ENCODE measurements at regions not wholly inside any gene's neighbourhood (a gene's known extent, or its start where the extent isn't known, plus 50 kb on each side); places are given as distances from the start of the nearest gene placed in this dataset.

DNA sequence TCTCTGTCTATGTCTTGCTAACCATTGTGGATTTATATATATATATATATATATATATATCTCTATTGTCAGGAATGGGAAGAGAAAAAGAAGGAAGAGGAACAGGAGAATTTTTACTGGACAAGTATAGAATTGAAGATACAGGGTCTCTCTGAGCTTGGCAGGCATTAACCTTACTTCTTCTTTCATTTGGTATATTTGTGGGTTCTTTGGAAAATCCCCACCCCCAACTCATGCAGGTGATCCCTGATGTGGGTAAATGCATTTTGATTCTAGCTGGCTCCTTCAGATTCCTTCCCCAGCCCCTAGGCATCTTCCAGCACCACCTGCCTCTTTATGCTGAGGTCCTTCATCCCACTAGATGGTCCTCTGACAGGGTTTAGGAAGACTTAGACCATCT, 78.8 kb upstream of the TRABD2B start:
- H3K9me3 ChIP-seq (ENCODE audit: low read length), result no peaks in the 10 kb centered on the region
- H3K4me1 ChIP-seq (ENCODE audit: insufficient read depth, low read length, poor library complexity, severe bottlenecking), result no peaks in the 10 kb centered on the region
- H3K4me3 ChIP-seq (ENCODE audit: low read depth, low read length, poor library complexity, severe bottlenecking), result no peak overlapping the region
- no peaks in the 10 kb centered on the region for H3K9me2 ChIP-seq (ENCODE audit: insufficient read depth, low read length)
- CTCF ChIA-PET (ENCODE audit: unreplicated experiment), result no interaction called here
- intact Hi-C loops (cut with micrococcal nuclease; ENCODE audit: unreplicated experiment), result no loop called here
- no peaks in the 10 kb centered on the region for H3K79me2 ChIP-seq (ENCODE audit: insufficient read depth, low read depth, low read length)
- H4K20me1 ChIP-seq (ENCODE audit: insufficient read depth, low read length), result no peaks in the 10 kb centered on the region
- no peak overlapping the region for H3K27ac ChIP-seq (ENCODE audit: low read depth, low read length, poor library complexity, severe bottlenecking)
- H3K4me2 ChIP-seq (ENCODE audit: low read length), result no peak overlapping the region
- TF ChIP-seq EZH2phosphoT487 (IDR thresholded peaks at IDR 0.05; ENCODE audit: borderline replicate concordance, low read depth, low read length), result no peak
- TF ChIP-seq, protein P1, sequence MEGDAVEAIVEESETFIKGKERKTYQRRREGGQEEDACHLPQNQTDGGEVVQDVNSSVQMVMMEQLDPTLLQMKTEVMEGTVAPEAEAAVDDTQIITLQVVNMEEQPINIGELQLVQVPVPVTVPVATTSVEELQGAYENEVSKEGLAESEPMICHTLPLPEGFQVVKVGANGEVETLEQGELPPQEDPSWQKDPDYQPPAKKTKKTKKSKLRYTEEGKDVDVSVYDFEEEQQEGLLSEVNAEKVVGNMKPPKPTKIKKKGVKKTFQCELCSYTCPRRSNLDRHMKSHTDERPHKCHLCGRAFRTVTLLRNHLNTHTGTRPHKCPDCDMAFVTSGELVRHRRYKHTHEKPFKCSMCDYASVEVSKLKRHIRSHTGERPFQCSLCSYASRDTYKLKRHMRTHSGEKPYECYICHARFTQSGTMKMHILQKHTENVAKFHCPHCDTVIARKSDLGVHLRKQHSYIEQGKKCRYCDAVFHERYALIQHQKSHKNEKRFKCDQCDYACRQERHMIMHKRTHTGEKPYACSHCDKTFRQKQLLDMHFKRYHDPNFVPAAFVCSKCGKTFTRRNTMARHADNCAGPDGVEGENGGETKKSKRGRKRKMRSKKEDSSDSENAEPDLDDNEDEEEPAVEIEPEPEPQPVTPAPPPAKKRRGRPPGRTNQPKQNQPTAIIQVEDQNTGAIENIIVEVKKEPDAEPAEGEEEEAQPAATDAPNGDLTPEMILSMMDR (conservative IDR thresholded peaks at IDR 0.05; ENCODE audit: low read length), result no peak
- BruUV-seq (replicated peaks), result no TSS peak
- no peaks in the 10 kb centered on the region for H3K36me3 ChIP-seq (ENCODE audit: insufficient read depth, low read length)
- no peak overlapping the region for H2AFZ ChIP-seq (ENCODE audit: low read length)
- POLR2A ChIA-PET, result interaction anchor here (0.7 kb wide), 1 partner anchor 46 kb away, joined by 4 read pairs; no protein-coding TSS in a partner anchor
- no peak for DNase-seq (ENCODE audit: low spot score)

- POLR2A ChIA-PET, result no interaction called here
- CTCF ChIA-PET (ENCODE audit: unreplicated experiment), result no interaction called here
- intact Hi-C loops (cut with micrococcal nuclease; ENCODE audit: unreplicated experiment), result no loop called here
Measured at GRCh38 chr1:48073798-48074530, 76.8 kb upstream of the TRABD2B start.

GRCh38 chr1:48071513-48071912, 74.3 kb upstream of the TRABD2B start:
- ChIA-PET POLR2A (interaction anchor here (0.6 to 0.7 kb wide), 2 partner anchors 17 to 496 kb away, joined by 3 to 5 read pairs; no protein-coding TSS in a partner anchor), CTCF (ENCODE audit: unreplicated experiment) (no interaction called here)
- intact Hi-C loops (cut with micrococcal nuclease; ENCODE audit: unreplicated experiment), result no loop called here
- Histone ChIP-seq H3K27ac (ENCODE audit: low read depth, low read length, poor library complexity, severe bottlenecking) (no peak overlapping the region), H3K36me3 (ENCODE audit: insufficient read depth, low read length) (no peaks in the 10 kb centered on the region), H2AFZ (ENCODE audit: low read length) (no peak overlapping the region), H3K4me1 (ENCODE audit: insufficient read depth, low read length, poor library complexity, severe bottlenecking) (no peaks in the 10 kb centered on the region), H3K79me2 (ENCODE audit: insufficient read depth, low read depth, low read length) (no peaks in the 10 kb centered on the region), H3K4me3 (ENCODE audit: low read depth, low read length, poor library complexity, severe bottlenecking) (no peak overlapping the region), H3K9me2 (ENCODE audit: insufficient read depth, low read length) (no peaks in the 10 kb centered on the region), H3K9me3 (ENCODE audit: low read length) (no peaks in the 10 kb centered on the region), H3K4me2 (ENCODE audit: low read length) (no peak overlapping the region), H4K20me1 (ENCODE audit: insufficient read depth, low read length) (no peaks in the 10 kb centered on the region)
- BruUV-seq (replicated peaks), result no TSS peak
- DNase-seq (ENCODE audit: low spot score), result no peak
- TF ChIP-seq, protein P1 (conservative IDR thresholded peaks at IDR 0.05; ENCODE audit: low read length), result no peak
- no peak for TF ChIP-seq EZH2phosphoT487 (IDR thresholded peaks at IDR 0.05; ENCODE audit: borderline replicate concordance, low read depth, low read length)

More at GRCh38 chr1:48073798-48074530, 76.8 kb upstream of the TRABD2B start:
- no peaks in the 10 kb centered on the region for H3K36me3 ChIP-seq (ENCODE audit: insufficient read depth, low read length)
- TF ChIP-seq, protein P1 (conservative IDR thresholded peaks at IDR 0.05; ENCODE audit: low read length), result no peak
- TF ChIP-seq EZH2phosphoT487 (IDR thresholded peaks at IDR 0.05; ENCODE audit: borderline replicate concordance, low read depth, low read length), result no peak
- H3K9me2 ChIP-seq (ENCODE audit: insufficient read depth, low read length), result no peaks in the 10 kb centered on the region
- DNase-seq (ENCODE audit: low spot score), result no peak
- BruUV-seq (replicated peaks), result no TSS peak
- no peak overlapping the region for H3K4me3 ChIP-seq (ENCODE audit: low read depth, low read length, poor library complexity, severe bottlenecking)
- no peak overlapping the region for H2AFZ ChIP-seq (ENCODE audit: low read length)
- no peaks in the 10 kb centered on the region for H3K4me1 ChIP-seq (ENCODE audit: insufficient read depth, low read length, poor library complexity, severe bottlenecking)
- no peak overlapping the region for H3K4me2 ChIP-seq (ENCODE audit: low read length)
- H4K20me1 ChIP-seq (ENCODE audit: insufficient read depth, low read length), result no peaks in the 10 kb centered on the region
- H3K27ac ChIP-seq (ENCODE audit: low read depth, low read length, poor library complexity, severe bottlenecking), result no peak overlapping the region
- no peaks in the 10 kb centered on the region for H3K9me3 ChIP-seq (ENCODE audit: low read length)
- no peaks in the 10 kb centered on the region for H3K79me2 ChIP-seq (ENCODE audit: insufficient read depth, low read depth, low read length)
